IMR-90 (cell line): ENCODE measurements at regions not wholly inside any gene's neighbourhood (a gene's known extent, or its start where the extent isn't known, plus 50 kb on each side); places are given as distances from the start of the nearest gene placed in this dataset.

Experiments used
- BHLHE40 ChIP-seq: fragments of 150-350 bp; IDR thresholded peaks from 2 replicates; pipeline ENCODE4 v1.6.1; 2016; ENCODE audit warnings: mild to moderate bottlenecking, low read depth, low read length
- CEBPB ChIP-seq: IDR thresholded peaks from 2 replicates; pipeline ENCODE4 v1.6.1; 2012; ENCODE audit warnings: low read depth, low read length, improper control_type of control experiment
- CTCF ChIP-seq: conservative IDR thresholded peaks from 2 replicates; pipeline ENCODE4 v1.5.1; 2012; ENCODE audit warnings: mild to moderate bottlenecking, low read depth, low read length, improper control_type of control experiment
- MAFK ChIP-seq: IDR thresholded peaks from 2 replicates; pipeline ENCODE4 v1.6.1; 2012; ENCODE audit warnings: low read depth, low read length, improper control_type of control experiment
- MXI1 ChIP-seq: IDR thresholded peaks from 2 replicates; pipeline ENCODE4 v1.6.1; 2012; ENCODE audit warnings: low read depth, mild to moderate bottlenecking, low read length, moderate library complexity, borderline replicate concordance
- POLR2A ChIP-seq: IDR thresholded peaks from 2 replicates; pipeline ENCODE4 v1.6.1; 2012; ENCODE audit warnings: mild to moderate bottlenecking, low read depth, low read length
- RCOR1 ChIP-seq: IDR thresholded peaks from 2 replicates; pipeline ENCODE4 v1.6.1; 2012; ENCODE audit warnings: mild to moderate bottlenecking, low read length, improper control_type of control experiment; ENCODE audit not compliant: insufficient replicate concordance
- SMC3 ChIP-seq: fragments of 150-350 bp; IDR thresholded peaks from 2 replicates; pipeline ENCODE4 v1.6.1; 2016; ENCODE audit warnings: low read depth, mild to moderate bottlenecking, antibody characterized with exemption, low read length, moderate library complexity

GRCh38 chr21:35410123-35410522 lies 361.0 kb upstream of the RUNX1 start:
- TF ChIP-seq POLR2A (no peak), CTCF (no peak), BHLHE40 (no peak), CEBPB (no peak), MXI1 (no peak), SMC3 (no peak), RCOR1 (no peak), MAFK (no peak)
